T-helper 1 cell treated with Interleukin-12 subunit alpha and Interleukin-12 subunit beta and Interleukin-4 antibody, amounts not matched to agents 30 ng/mL and 1 ng/mL, for 36 hours (primary cell): ENCODE measurements at regions not wholly inside any gene's neighbourhood (a gene's known extent, or its start where the extent isn't known, plus 50 kb on each side); places are given as distances from the start of the nearest gene placed in this dataset.

Experiments
- intact Hi-C: fragments of 100-400 bp; cut with micrococcal nuclease; formaldehyde crosslinking; loops from one replicate; pipeline ENCODE4 v1.15.1; 2024

GRCh38 chr7:12741951-12742575 lies 54.6 kb downstream of the ARL4A start:
- intact Hi-C loops, result no loop called here

- intact Hi-C loops, result no loop called here
Measured at GRCh38 chr7:12746211-12746610, 58.8 kb downstream of the ARL4A start.

- intact Hi-C loops, result no loop called here
Measured at GRCh38 chr7:12747687-12748306, 60.4 kb downstream of the ARL4A start.

GRCh38 chr7:12749069-12749468 lies 61.6 kb downstream of the ARL4A start:
- intact Hi-C loops, result no loop called here

GRCh38 chr7:12749746-12750145 lies 62.3 kb downstream of the ARL4A start:
- intact Hi-C loops, result no loop called here

- intact Hi-C loops, result no loop called here
Measured at GRCh38 chr7:12751764-12752163, 64.3 kb downstream of the ARL4A start.

GRCh38 chr7:12754179-12754578 lies 66.7 kb downstream of the ARL4A start:
- intact Hi-C loops, result no loop called here

GRCh38 chr7:12756821-12757220 lies 69.4 kb downstream of the ARL4A start:
- intact Hi-C loops, result no loop called here

GRCh38 chr7:12757443-12757842 lies 70.0 kb downstream of the ARL4A start:
- intact Hi-C loops, result no loop called here

GRCh38 chr7:12759151-12759550 lies 71.7 kb downstream of the ARL4A start:
- intact Hi-C loops, result no loop called here

GRCh38 chr7:12761111-12761510 lies 73.7 kb downstream of the ARL4A start:
- intact Hi-C loops, result no loop called here

GRCh38 chr7:12761691-12762090 lies 74.3 kb downstream of the ARL4A start:
- intact Hi-C loops, result no loop called here

- intact Hi-C loops, result no loop called here
Measured at GRCh38 chr7:12764458-12764891, 77.0 kb downstream of the ARL4A start.

- intact Hi-C loops, result no loop called here
Measured at GRCh38 chr7:12765431-12766100, 78.1 kb downstream of the ARL4A start.

GRCh38 chr7:12766416-12766815 lies 79.0 kb downstream of the ARL4A start:
- intact Hi-C loops, result no loop called here

GRCh38 chr7:12768948-12769347 lies 81.5 kb downstream of the ARL4A start:
- intact Hi-C loops, result no loop called here

- intact Hi-C loops, result no loop called here
Measured at GRCh38 chr7:12769444-12769843, 82.0 kb downstream of the ARL4A start.

- intact Hi-C loops, result no loop called here
Measured at GRCh38 chr7:12770227-12770975, 83.0 kb downstream of the ARL4A start.

GRCh38 chr7:12771378-12771877 lies 84.0 kb downstream of the ARL4A start:
- intact Hi-C loops, result no loop called here

GRCh38 chr7:12772768-12773167 lies 85.3 kb downstream of the ARL4A start:
- intact Hi-C loops, result no loop called here

GRCh38 chr7:12777257-12777656 lies 89.8 kb downstream of the ARL4A start:
- intact Hi-C loops, result no loop called here

- intact Hi-C loops, result no loop called here
Measured at GRCh38 chr7:12779947-12780346, 92.5 kb downstream of the ARL4A start.
